Neural cell (in vitro differentiated cells): ENCODE measurements at regions not wholly inside any gene's neighbourhood (a gene's known extent, or its start where the extent isn't known, plus 50 kb on each side); places are given as distances from the start of the nearest gene placed in this dataset.

ENCODE experiments used
- H2AFZ ChIP-seq: fragments of 200-600, 300-800 bp; sonication (generic), shearing (Covaris generic); 2 replicates; pipeline ENCODE4 v1.6.0; 2014; ENCODE audit warnings: low read depth, mild to moderate bottlenecking, antibody characterized with exemption, low read length, moderate library complexity
- H3F3A ChIP-seq: fragments of 200-600 bp; shearing (Covaris generic); 2 replicates; pipeline ENCODE4 v1.6.1; 2016; ENCODE audit warnings: mild to moderate bottlenecking, moderate library complexity, mixed read lengths, antibody characterized with exemption, low read length; ENCODE audit not compliant: insufficient read depth, poor library complexity, severe bottlenecking
- H3K27ac ChIP-seq: fragments of 200-600, 300-800 bp; sonication (generic), shearing (Covaris generic); 2 replicates; pipeline ENCODE4 v1.5.1; 2014; ENCODE audit warnings: mild to moderate bottlenecking, low read length, moderate library complexity
- H3K27me3 ChIP-seq: fragments of 300-800, 200-600 bp; sonication (generic), shearing (Covaris generic); 2 replicates; pipeline ENCODE4 v1.6.0; 2014; ENCODE audit warnings: mild to moderate bottlenecking, low read depth, low read length, moderate library complexity; ENCODE audit not compliant: insufficient read depth
- H3K36me3 ChIP-seq: fragments of 300-800, 200-600 bp; sonication (generic), shearing (Covaris generic); 2 replicates; pipeline ENCODE4 v1.5.1; 2014; ENCODE audit warnings: mild to moderate bottlenecking, antibody characterized with exemption, low read length, moderate library complexity; ENCODE audit not compliant: insufficient read depth
- H3K4me2 ChIP-seq: fragments of 300-800, 200-600 bp; sonication (generic), shearing (Covaris generic); 2 replicates; pipeline ENCODE4 v1.6.0; 2014; ENCODE audit warnings: mild to moderate bottlenecking, low read length
- H3K4me3 ChIP-seq: fragments of 300-800, 200-600 bp; sonication (generic), shearing (Covaris generic); 2 replicates; pipeline ENCODE4 v1.5.1; 2014; ENCODE audit warnings: mild to moderate bottlenecking, low read length, moderate library complexity
- H3K79me2 ChIP-seq: fragments of 200-600 bp; shearing (Covaris generic); replicated peaks from 2 replicates; pipeline ENCODE4 v1.6.0; 2014; ENCODE audit warnings: mild to moderate bottlenecking, low read length, moderate library complexity; ENCODE audit not compliant: insufficient read depth
- H3K9ac ChIP-seq: fragments of 300-800, 200-600 bp; sonication (generic), shearing (Covaris generic); 2 replicates; pipeline ENCODE4 v1.6.1; 2016; ENCODE audit warnings: mild to moderate bottlenecking, low read length, mixed read lengths
- H3K9me2 ChIP-seq: fragments of 200-600 bp; shearing (Covaris generic); 2 replicates; pipeline ENCODE4 v1.6.1; 2016; ENCODE audit warnings: mild to moderate bottlenecking, low read length, mixed read lengths; ENCODE audit not compliant: insufficient read depth
- H3K9me3 ChIP-seq: fragments of 200-600, 300-800 bp; sonication (generic), shearing (Covaris generic); 2 replicates; pipeline ENCODE4 v1.6.1; 2016; ENCODE audit warnings: mild to moderate bottlenecking, mixed run types, low read length, moderate library complexity, mixed read lengths
- H4K20me1 ChIP-seq: fragments of 200-600 bp; shearing (Covaris generic); 2 replicates; pipeline ENCODE4 v1.6.1; 2016; ENCODE audit warnings: mild to moderate bottlenecking, mixed run types; ENCODE audit not compliant: insufficient read depth
- EP300 ChIP-seq: fragments of 450-650 bp; conservative IDR thresholded peaks from 2 replicates; pipeline ENCODE4 v1.6.1; 2014; ENCODE audit warnings: antibody characterized with exemption, mild to moderate bottlenecking, moderate library complexity; ENCODE audit not compliant: poor library complexity, severe bottlenecking
- EZH2 ChIP-seq: fragments of 200-600, 300-800 bp; shearing (Covaris generic), sonication (generic); IDR thresholded peaks from 2 replicates; pipeline ENCODE4 v1.6.1; 2014; ENCODE audit warnings: antibody characterized with exemption, low read length, borderline replicate concordance, mild to moderate bottlenecking; ENCODE audit not compliant: insufficient read depth, poor library complexity, severe bottlenecking
- MXI1 ChIP-seq: fragments of 450-650 bp; conservative IDR thresholded peaks from 2 replicates; pipeline ENCODE4 v1.6.1; 2014; ENCODE audit warnings: antibody characterized with exemption, mild to moderate bottlenecking; ENCODE audit not compliant: poor library complexity, severe bottlenecking
- POLR2AphosphoS5 ChIP-seq: IDR thresholded peaks from 2 replicates; pipeline ENCODE4 v1.6.1; 2012
- RAD21 ChIP-seq: fragments of 450-650 bp; conservative IDR thresholded peaks from 2 replicates; pipeline ENCODE4 v1.6.1; 2014; ENCODE audit warnings: antibody characterized with exemption, mild to moderate bottlenecking, moderate library complexity
- REST ChIP-seq: IDR thresholded peaks from 2 replicates; pipeline ENCODE4 v1.6.1; 2012; ENCODE audit warnings: borderline replicate concordance
- SMC3 ChIP-seq: fragments of 450-650 bp; conservative IDR thresholded peaks from 2 replicates; pipeline ENCODE4 v1.6.1; 2014; ENCODE audit warnings: antibody characterized with exemption, mild to moderate bottlenecking, moderate library complexity; ENCODE audit not compliant: poor library complexity
- TAF1 ChIP-seq: IDR thresholded peaks from 2 replicates; pipeline ENCODE4 v1.6.1; 2012; ENCODE audit warnings: low read depth
- TF ChIP-seq, protein P1 (sequence below): fragments of 450-650 bp; IDR thresholded peaks from 2 replicates; pipeline ENCODE4 v1.5.1; 2014; ENCODE audit warnings: antibody characterized with exemption, mild to moderate bottlenecking, moderate library complexity; ENCODE audit not compliant: poor library complexity, severe bottlenecking

GRCh38 chr13:103229674-103230073 lies 163.5 kb upstream of the SLC10A2 start:
- TF ChIP-seq REST (no peak), MXI1 (no peak), POLR2AphosphoS5 (no peak), EZH2 (no peak), SMC3 (no peak), RAD21 (no peak), TAF1 (no peak), EP300 (no peak)
- TF ChIP-seq, protein P1, sequence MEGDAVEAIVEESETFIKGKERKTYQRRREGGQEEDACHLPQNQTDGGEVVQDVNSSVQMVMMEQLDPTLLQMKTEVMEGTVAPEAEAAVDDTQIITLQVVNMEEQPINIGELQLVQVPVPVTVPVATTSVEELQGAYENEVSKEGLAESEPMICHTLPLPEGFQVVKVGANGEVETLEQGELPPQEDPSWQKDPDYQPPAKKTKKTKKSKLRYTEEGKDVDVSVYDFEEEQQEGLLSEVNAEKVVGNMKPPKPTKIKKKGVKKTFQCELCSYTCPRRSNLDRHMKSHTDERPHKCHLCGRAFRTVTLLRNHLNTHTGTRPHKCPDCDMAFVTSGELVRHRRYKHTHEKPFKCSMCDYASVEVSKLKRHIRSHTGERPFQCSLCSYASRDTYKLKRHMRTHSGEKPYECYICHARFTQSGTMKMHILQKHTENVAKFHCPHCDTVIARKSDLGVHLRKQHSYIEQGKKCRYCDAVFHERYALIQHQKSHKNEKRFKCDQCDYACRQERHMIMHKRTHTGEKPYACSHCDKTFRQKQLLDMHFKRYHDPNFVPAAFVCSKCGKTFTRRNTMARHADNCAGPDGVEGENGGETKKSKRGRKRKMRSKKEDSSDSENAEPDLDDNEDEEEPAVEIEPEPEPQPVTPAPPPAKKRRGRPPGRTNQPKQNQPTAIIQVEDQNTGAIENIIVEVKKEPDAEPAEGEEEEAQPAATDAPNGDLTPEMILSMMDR: no peak
- H3F3A ChIP-seq: no peaks in the 10 kb centered on the region

GRCh38 chr13:103224804-103225203 lies 158.6 kb upstream of the SLC10A2 start:
- no peak for TF ChIP-seq EP300
- no peak for TF ChIP-seq SMC3
- no peak for TF ChIP-seq RAD21
- TF ChIP-seq TAF1: no peak
- TF ChIP-seq POLR2AphosphoS5: no peak
- no peak for TF ChIP-seq EZH2
- TF ChIP-seq, protein P1: no peak
- TF ChIP-seq MXI1: no peak
- TF ChIP-seq REST: no peak
- no peak overlapping the region for H3K9ac ChIP-seq
- H3K36me3 ChIP-seq: no peaks in the 10 kb centered on the region
- no peak overlapping the region for H2AFZ ChIP-seq
- no peaks in the 10 kb centered on the region for H3F3A ChIP-seq
- H3K9me3 ChIP-seq: no peaks in the 10 kb centered on the region
- H3K27me3 ChIP-seq: no peaks in the 10 kb centered on the region
- no peak overlapping the region for H3K4me3 ChIP-seq
- H3K9me2 ChIP-seq: no peaks in the 10 kb centered on the region
- no peaks in the 10 kb centered on the region for H3K79me2 ChIP-seq
- no peak overlapping the region for H3K4me2 ChIP-seq
- no peaks in the 10 kb centered on the region for H4K20me1 ChIP-seq
- no peak overlapping the region for H3K27ac ChIP-seq

More at GRCh38 chr13:103229674-103230073, 163.5 kb upstream of the SLC10A2 start:
- Histone ChIP-seq H3K9ac (no peak overlapping the region), H4K20me1 (no peaks in the 10 kb centered on the region), H3K36me3 (no peaks in the 10 kb centered on the region), H3K4me3 (no peak overlapping the region), H3K4me2 (no peak overlapping the region), H3K27me3 (no peaks in the 10 kb centered on the region), H3K9me2 (no peaks in the 10 kb centered on the region), H3K27ac (no peak overlapping the region), H3K9me3 (no peaks in the 10 kb centered on the region), H2AFZ (no peak overlapping the region), H3K79me2 (no peaks in the 10 kb centered on the region)
